ENCODE measurements at regions not wholly inside any gene's neighbourhood (a gene's known extent, or its start where the extent isn't known, plus 50 kb on each side); places are given as distances from the start of the nearest gene placed in this dataset.

- H3K4me1 ChIP-seq (ENCODE audit: insufficient read depth, low read length, poor library complexity, severe bottlenecking), result no peaks in the 10 kb centered on the region
- no peaks in the 10 kb centered on the region for H3K9me2 ChIP-seq (replicated peaks; ENCODE audit: low read depth, low read length)
- H3K4me2 ChIP-seq (ENCODE audit: low read depth, low read length, poor library complexity, severe bottlenecking), result no peak overlapping the region
- H3F3A ChIP-seq (ENCODE audit: low read depth), result no peaks in the 10 kb centered on the region
- no peaks in the 10 kb centered on the region for H3K9me3 ChIP-seq (ENCODE audit: insufficient read depth, low read depth, low read length)
- TF ChIP-seq EZH2phosphoT487 (IDR thresholded peaks at IDR 0.05; ENCODE audit: borderline replicate concordance) (no peak), CTCF (conservative IDR thresholded peaks at IDR 0.05; ENCODE audit: low read length) (no peak)
- no peaks in the 10 kb centered on the region for H3K79me2 ChIP-seq (ENCODE audit: insufficient read depth, low read length)
- H2AFZ ChIP-seq (ENCODE audit: low read length), result no peak overlapping the region
- no peak overlapping the region for H3K9ac ChIP-seq (ENCODE audit: low read depth, low read length, poor library complexity, severe bottlenecking)
- H3K4me3 ChIP-seq (ENCODE audit: low read length, poor library complexity, severe bottlenecking), result no peak overlapping the region
- no peaks in the 10 kb centered on the region for H4K20me1 ChIP-seq (ENCODE audit: insufficient read depth, low read length, poor library complexity, severe bottlenecking)
- H3K36me3 ChIP-seq (ENCODE audit: insufficient read depth, low read length), result no peaks in the 10 kb centered on the region
- no peaks in the 10 kb centered on the region for H3K27me3 ChIP-seq (ENCODE audit: insufficient read depth, low read length, poor library complexity, severe bottlenecking)
Measured at GRCh38 chr3:146865175-146865755, 260.1 kb upstream of the PLSCR5 start.

- H3F3A ChIP-seq (ENCODE audit: low read depth), result no peaks in the 10 kb centered on the region
- H3K9ac ChIP-seq (ENCODE audit: low read depth, low read length, poor library complexity, severe bottlenecking), result no peak overlapping the region
- no peak overlapping the region for H2AFZ ChIP-seq (ENCODE audit: low read length)
- H3K27me3 ChIP-seq (ENCODE audit: insufficient read depth, low read length, poor library complexity, severe bottlenecking), result no peaks in the 10 kb centered on the region
- no peak for TF ChIP-seq EZH2phosphoT487 (IDR thresholded peaks at IDR 0.05; ENCODE audit: borderline replicate concordance)
- no peak for TF ChIP-seq CTCF (conservative IDR thresholded peaks at IDR 0.05; ENCODE audit: low read length)
- H3K4me1 ChIP-seq (ENCODE audit: insufficient read depth, low read length, poor library complexity, severe bottlenecking), result no peaks in the 10 kb centered on the region
- H4K20me1 ChIP-seq (ENCODE audit: insufficient read depth, low read length, poor library complexity, severe bottlenecking), result no peaks in the 10 kb centered on the region
- no peak overlapping the region for H3K4me3 ChIP-seq (ENCODE audit: low read length, poor library complexity, severe bottlenecking)
- H3K9me3 ChIP-seq (ENCODE audit: insufficient read depth, low read depth, low read length), result no peaks in the 10 kb centered on the region
- H3K4me2 ChIP-seq (ENCODE audit: low read depth, low read length, poor library complexity, severe bottlenecking), result no peak overlapping the region
- H3K79me2 ChIP-seq (ENCODE audit: insufficient read depth, low read length), result no peaks in the 10 kb centered on the region
- H3K9me2 ChIP-seq (replicated peaks; ENCODE audit: low read depth, low read length), result no peaks in the 10 kb centered on the region
- no peaks in the 10 kb centered on the region for H3K36me3 ChIP-seq (ENCODE audit: insufficient read depth, low read length)
Measured at GRCh38 chr3:146861262-146861661, 256.1 kb upstream of the PLSCR5 start.

- no peaks in the 10 kb centered on the region for H3K79me2 ChIP-seq (ENCODE audit: insufficient read depth, low read length)
- TF ChIP-seq EZH2phosphoT487 (IDR thresholded peaks at IDR 0.05; ENCODE audit: borderline replicate concordance) (no peak), CTCF (conservative IDR thresholded peaks at IDR 0.05; ENCODE audit: low read length) (no peak)
- H2AFZ ChIP-seq (ENCODE audit: low read length), result no peak overlapping the region
- no peaks in the 10 kb centered on the region for H3K9me3 ChIP-seq (ENCODE audit: insufficient read depth, low read depth, low read length)
- no peak overlapping the region for H3K4me3 ChIP-seq (ENCODE audit: low read length, poor library complexity, severe bottlenecking)
- no peaks in the 10 kb centered on the region for H3K9me2 ChIP-seq (replicated peaks; ENCODE audit: low read depth, low read length)
- no peak overlapping the region for H3K9ac ChIP-seq (ENCODE audit: low read depth, low read length, poor library complexity, severe bottlenecking)
- H3K4me1 ChIP-seq (ENCODE audit: insufficient read depth, low read length, poor library complexity, severe bottlenecking), result no peaks in the 10 kb centered on the region
- H3K4me2 ChIP-seq (ENCODE audit: low read depth, low read length, poor library complexity, severe bottlenecking), result no peak overlapping the region
- H3F3A ChIP-seq (ENCODE audit: low read depth), result no peaks in the 10 kb centered on the region
- H3K36me3 ChIP-seq (ENCODE audit: insufficient read depth, low read length), result no peaks in the 10 kb centered on the region
- H3K27me3 ChIP-seq (ENCODE audit: insufficient read depth, low read length, poor library complexity, severe bottlenecking), result no peaks in the 10 kb centered on the region
- H4K20me1 ChIP-seq (ENCODE audit: insufficient read depth, low read length, poor library complexity, severe bottlenecking), result no peaks in the 10 kb centered on the region
Measured at GRCh38 chr3:146854523-146854922, 249.4 kb upstream of the PLSCR5 start.
